Muscle of arm (tissue), 1 donor: ENCODE measurements at regions not wholly inside any gene's neighbourhood (a gene's known extent, or its start where the extent isn't known, plus 50 kb on each side); places are given as distances from the start of the nearest gene placed in this dataset.
"Not testable (repeated sequence)": the region's sequence is repeated elsewhere in the genome, so short reads cannot be mapped to it uniquely, and the experiment has no call there.

ENCODE experiments used
- DNase-seq: peaks from one replicate; pipeline ENCODE4 v3.0.0-alpha.2; 2013

DNA sequence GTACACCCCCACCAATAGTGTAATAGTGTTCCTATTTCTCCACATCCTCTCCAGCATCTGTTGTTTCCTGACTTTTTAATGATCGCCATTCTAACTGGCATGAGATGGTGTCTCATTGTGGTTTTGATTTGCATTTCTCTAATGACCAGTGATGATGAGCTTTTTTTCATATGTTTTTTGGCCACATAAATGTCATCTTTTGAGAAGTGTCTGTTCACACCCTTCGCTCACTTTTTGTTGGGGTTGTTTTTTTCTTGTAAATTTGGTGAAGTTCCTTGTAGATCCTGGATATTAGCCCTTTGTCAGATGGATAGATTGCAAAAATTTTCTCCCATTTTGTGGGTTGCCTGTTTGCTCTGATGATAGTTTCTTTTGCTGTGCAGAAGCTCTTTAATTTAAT is 567.7 kb downstream of the MATN1 start:
- not testable (repeated sequence) for DNase-seq

DNA sequence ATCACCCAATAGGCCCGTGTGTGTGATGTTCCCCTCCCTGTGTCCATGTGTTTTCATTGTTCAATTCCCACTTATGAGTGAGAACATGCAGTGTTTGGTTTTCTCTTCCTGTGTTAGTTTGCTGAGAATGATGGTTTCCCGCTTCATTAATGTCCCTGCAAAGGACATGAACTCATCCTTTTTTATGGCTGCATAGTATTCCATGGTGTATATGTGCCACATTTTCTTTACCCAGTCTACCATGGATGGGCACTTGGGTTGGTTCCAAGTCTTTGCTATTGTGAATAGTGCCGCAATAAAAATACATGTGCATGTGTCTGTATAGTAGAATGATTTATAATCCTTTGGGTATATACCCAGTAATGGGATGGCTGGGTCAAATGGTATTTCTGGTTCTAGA is 568.1 kb downstream of the MATN1 start:
- not testable (repeated sequence) for DNase-seq

DNA sequence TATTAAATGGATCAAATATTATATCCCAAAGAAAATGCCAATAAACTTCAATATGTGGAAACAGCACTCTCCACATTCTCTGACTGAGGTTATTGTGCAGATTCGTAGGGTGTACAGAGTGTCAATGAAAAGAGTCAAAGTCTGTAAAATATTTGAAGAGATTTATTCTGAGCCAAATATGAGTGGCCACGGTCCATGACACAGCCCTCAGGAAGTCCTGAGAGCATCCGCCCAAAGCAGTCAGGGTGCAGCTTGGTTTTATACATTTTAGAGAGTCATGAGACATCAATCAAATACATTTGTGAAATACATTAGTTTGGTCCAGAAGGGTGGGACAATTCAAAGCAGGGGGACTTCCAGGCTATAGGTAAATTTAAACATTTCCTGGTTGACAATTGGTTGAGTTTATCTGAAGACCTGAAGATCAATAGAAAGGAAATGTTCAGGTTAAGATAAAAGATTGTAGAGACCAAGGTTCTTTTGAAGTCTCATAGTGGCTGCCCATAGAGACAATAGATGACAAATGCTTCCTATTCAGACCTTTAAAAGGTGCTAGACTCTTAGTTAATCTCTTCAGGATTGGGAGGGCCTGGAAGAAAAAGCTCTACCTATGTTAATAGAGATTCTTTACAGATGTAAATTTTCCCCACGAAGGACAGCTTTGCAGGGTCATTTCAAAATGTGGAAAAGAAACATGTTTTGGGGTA is 569.5 kb downstream of the MATN1 start:
- DNase-seq: no peak

DNA sequence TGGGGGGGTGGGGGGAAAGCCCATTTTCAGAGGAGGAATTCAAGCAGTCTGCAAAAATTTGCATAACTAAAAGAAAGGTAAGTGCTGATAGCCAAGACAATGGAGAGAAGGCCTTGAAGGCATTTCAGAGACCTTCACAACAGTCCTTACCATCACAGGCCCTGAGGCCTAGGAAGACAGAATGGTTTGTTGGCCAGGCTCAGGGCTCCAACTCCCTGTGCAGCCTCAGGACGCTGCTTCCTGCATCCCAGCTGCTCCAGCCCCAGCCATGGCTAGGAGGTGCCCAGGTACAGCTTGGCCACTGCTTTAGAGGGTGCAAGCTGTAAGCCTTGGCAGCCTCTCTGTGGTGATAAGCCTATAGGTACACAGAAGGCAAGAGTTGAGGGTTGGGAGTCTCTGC is 571.6 kb downstream of the MATN1 start:
- no peak for DNase-seq

DNA sequence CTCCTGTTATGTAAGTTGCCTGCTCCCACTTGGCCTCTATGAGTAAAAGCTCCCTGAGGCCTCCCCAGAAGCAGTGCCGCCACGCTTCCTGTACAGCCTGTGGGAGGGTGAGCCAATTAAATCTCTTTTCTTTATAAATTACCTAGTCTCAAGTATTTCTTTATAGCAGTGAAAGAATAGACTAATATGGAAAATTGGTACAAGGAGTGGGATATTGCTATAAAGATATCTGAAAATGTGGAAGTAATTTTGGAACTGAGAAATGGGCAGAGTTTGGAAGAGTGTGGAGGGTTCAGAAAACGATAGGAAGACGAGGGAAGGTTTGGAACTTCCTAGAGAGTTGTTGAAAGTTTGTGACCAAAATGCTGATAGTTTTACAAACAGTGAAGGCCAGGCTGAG is 572.3 kb downstream of the MATN1 start:
- no peak for DNase-seq

DNA sequence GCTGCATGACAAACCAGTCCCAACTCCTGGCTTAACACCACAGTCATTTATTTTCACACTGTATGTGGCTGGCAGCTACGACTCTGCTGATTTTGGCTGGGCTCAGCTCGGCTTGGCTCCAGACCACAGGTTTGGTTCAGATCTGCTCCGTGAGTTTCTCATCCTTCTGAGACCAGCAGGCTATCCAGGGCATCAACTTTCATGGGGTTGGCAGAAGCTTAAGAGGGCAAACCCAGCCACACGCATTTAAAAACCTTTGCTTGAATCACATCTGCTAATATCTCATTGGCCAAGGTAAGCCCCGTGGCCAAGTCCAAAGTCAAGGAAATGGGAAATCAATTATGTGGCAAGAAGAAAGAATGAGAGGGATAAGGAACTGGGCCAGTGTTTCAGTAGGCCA is 574.2 kb downstream of the MATN1 start:
- no peak for DNase-seq

DNA sequence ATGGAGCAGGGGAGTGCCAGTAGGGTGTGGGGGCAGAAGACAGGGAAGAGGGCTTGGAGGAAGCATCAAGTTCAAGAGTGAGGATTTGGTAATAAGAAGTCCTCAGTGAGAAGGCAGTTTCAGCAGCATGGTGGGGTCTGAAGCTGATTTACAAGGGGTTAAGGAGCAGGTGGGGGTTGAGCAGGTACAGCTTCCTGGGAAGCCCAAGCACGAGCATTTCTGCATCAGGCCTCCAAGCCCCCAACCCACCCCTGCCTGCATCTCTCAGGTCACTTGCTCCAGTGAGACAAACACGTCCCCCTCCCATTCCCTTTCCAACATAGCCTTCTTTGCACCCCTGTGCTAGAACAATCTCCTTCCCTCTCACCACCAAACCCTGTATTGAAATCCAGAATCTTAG is 574.7 kb downstream of the MATN1 start:
- DNase-seq: no peak

DNA sequence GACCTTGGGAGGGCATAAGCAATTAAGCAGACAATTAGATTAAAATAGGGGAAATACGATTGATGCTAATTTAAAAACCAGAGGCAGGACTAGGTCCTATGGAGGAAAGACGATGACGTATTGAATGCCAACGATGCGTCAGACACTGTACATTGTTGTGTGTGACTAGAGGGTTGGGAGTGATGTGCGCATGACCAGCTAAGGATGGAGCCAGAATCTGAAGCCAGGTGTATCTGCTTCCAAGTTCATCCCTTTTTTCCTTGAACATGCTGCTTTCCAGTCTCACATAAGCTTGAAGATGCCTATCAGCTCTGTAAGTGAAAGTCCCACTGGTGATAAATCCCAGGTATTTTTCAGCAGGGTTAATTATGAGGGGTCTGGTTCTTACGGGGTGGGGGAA is 576.2 kb downstream of the MATN1 start:
- DNase-seq: no peak

DNA sequence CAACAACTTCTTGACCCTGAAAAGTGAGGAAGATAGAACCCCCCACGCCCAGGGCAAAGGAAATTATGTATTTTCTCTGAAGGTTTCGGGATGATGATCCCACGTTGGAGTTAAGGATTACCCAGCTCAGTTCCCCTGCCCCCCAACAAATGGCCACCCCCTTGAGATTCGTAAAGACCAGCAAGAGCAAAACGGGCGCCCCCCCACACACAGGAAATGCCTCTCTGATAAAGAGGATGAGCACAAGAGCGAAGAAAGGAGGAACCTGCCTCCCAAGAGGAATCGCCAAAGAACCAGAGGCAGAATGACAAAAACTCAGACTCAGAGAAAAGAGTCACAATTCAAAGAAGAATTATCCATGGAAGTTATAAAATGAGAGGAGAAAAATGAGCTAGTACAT is 576.9 kb downstream of the MATN1 start:
- no peak for DNase-seq

DNA sequence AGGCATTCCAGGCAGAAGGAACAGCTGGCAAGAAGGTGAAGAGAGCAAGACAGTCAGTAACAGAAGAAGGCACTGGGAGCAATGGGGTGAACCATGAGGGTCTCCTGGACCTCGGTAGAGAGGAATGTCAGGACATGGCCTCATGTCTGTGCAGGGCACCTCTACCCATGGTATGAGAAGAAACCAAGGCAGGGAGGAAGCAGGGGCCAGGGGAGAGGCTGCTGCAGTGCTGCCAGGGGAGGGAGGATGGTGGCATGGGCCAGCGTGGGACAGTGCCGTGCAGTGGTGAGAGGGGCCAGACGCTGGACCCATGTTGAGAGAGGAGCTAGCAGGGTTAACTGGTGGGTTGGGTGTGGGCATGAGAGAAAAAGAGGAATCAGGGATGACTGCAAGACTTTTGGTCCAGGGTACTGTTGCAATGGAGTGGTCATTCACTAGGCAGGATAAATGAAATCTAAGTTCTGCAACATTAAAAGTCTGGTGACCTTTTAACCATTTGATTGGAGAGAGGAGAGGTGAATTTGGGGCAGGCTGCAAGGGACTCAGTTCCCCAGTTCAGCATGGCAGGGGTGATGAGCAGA is 577.6 kb downstream of the MATN1 start:
- no peak for DNase-seq

DNA sequence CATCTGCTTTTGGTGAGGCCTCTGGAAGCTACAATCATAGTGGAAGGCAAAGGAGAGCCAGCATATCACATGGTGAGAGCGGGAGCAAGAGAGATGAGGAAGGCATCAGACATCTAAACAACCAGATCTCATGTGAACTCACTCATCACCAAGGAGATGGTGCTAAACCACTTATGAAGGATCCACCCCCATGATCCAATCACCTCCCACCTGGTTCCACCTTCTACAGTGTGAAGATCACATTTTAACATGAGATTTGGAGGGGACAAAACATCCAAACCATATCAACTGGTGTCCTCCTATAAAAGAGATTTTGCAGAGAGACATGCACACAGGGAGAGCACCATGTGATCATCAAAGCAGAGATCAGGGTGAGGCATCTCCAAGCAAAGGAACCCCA is 578.6 kb downstream of the MATN1 start:
- DNase-seq: no peak

DNA sequence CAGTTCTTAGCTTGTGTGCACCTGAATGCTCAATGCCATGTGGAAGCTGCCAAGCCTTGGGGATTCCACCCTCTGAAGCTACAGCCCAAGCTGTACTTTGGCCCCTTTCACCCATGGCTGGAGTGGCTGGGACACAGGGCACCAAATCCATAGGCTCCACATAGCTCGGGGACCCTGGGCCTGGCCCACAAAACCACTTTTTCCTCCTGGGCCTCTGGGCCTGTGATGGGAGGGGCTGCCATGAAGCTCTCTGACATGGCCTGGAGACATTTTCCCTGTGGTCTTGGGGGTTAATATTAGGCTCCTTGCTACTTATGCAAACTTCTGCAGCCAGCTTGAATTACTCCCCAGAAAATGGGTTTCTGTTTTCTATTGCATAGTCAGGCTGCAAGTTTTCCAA is 579.9 kb downstream of the MATN1 start:
- no peak for DNase-seq

DNA sequence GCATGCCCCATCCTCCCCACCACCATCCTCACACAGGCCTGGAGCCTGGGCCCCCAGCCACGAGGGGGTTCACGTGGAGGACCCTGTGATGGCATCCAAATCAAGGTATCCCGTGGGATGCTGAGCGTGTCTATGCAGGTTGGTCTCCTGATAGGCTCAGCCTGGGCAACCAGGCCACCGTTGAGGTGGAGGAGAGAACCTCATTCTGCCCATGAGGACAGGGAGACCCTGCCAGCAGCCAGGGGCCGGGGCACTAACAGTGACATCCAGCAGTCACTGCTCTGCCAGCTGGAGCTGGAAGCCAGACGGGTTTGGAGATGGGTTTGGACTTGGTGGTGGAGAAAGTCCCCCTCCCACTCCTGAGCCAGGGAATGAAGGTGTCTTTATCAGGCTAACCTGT is 582.8 kb downstream of the MATN1 start:
- no peak for DNase-seq

DNA sequence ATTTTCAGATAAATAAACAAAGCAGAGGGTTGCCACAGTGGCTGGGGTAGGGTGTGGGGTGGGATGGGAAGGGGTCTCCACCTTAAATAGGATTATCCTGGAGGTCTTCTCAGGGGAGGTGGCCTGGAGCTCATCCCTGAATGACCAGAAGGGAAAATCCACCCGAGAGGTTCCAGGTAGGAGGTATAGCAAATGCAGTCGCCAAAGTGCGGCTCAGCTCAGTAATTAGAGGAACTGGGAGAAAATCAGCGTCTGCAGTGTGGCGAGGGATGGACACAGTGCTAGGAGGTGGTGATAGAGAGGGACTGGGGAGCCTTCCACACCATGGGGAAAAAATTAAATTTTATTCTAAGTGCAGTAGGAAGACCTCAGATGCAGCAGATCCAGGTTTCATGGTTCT is 584.5 kb downstream of the MATN1 start:
- no peak for DNase-seq

DNA sequence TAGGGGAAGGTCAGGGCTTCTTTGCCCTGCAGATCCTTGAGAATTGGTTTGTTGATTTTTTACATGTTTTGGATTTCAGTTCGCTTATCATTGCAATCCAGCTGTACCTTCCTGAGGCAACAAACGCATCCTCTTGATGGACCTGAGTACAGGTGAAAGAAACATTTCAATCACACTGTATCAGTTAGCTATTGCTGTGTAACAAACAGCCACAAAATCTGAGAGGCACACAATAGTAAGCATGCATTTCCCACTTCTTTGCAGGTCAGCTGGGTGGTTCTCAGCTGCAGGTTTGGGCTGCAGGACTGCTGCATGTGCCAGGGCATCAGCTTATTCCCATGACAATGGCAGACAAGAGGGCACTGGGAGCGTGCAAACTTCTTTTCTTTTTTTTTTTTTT is 586.4 kb downstream of the MATN1 start:
- DNase-seq: no peak

DNA sequence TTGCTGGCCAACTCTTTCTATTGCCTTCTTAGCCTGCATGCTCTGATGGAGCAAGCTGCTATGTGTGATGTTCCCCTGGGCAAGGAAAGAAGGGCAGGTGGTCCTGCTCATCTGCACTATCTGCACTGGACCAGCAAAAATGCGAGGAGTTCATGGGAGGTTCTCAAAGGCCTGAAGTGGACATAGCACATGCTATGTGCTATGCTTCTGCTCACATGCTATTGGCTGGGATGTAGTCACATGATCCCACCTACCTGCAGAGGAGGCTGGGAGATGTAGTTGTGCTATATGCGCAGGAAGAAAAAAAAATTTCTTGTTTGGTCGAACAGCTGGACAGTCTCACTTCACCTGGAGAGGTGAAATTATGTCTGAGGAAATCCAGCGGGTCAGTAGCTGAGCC is 587.7 kb downstream of the MATN1 start:
- DNase-seq: no peak

DNA sequence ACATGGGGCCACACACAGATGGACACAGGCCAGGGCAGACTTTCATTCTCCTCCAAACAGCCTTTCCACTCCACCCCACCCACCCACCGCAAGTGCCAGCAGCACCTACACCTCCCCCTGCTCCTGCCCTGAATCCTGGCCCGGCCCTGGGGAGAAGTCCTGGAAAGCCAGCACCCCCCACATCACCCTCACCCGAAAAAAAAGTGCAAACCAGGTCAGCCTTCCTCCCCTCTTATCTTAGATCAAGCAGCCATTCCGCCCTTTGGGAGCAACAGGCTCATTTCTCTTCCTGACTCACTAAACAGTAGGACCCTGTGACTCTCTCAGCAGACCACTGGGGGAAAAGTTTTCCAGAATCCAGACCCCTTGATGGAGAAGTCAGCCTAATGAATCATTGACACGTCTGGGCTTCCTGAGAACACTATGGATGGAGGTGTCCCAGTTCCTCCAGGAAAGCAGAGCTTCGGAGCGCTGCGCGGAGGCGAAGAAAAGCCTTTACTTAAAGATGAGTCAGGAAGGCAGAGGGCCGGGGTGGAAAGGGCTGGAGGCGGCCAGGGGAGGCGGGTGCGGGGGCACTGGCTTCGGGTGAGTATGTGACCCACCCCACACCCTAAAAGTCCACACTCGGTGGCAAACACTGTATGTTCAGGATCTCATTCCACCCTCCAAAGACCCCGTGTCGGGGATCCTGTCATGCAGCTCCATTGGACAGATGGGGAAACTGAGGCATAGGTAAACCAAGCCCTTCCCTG is 588.7 kb downstream of the MATN1 start:
- DNase-seq: no peak

DNA sequence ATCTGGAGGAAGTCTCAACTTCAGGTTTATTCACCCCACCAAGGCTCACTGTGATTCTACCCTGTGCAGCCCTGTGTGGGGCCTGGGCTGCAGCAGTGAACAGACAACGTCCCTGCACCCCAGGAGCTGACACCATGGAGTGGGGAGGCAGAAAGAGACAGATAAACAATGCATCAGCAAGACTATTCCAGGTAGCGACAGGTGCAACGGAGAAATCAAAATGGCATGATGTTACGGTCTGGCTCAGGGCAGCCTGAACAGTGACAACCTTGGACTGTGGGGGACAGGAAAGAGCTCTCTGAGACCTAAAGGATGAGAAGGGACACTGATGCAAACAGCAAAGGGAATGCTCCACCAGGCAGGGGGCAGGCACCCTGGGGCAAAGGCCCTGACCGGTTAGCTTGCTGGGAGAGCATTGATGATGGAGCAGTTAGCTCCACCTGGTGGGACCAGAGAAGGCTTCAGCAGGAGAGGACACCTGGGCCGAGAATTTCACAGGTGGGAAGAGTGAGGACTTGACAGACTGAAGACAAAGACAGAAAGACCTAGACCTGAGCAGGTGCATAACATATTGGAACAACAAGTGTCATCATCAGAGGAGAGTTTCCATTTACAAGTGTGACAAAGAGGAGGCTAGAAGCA is 589.9 kb downstream of the MATN1 start:
- DNase-seq: no peak

DNA sequence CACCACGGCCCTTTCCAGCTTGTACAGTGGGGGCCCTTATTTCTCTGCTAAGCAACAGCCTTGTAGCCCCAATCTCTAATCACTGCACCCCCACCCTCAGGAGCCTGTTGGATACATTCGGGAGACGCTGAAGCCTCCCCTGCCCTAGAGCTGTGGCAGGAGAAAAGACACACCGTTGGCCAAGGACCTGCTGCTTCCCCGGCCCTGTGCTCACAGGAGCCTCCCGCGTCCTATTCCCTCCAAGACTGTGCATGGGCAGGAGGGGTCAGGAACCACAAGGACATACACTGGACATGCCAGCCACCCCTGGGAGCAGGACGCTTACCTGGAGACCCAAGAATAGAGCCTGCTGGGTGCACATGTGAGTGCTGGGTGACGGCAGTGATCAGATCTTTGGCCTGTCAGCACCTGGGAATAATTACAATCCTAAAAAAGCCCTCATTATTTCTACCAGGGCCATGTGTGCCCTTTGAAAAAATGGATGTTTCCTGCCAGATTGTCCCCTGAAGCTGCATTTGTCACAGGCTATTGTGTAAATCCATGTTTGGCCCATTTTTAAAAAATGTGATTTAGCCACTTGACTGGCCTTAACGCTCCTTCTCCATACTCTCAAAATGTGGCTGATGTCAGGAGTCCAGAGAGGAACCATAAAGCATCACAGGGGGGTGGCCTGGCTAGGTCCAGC is 590.6 kb downstream of the MATN1 start:
- no peak for DNase-seq

DNA sequence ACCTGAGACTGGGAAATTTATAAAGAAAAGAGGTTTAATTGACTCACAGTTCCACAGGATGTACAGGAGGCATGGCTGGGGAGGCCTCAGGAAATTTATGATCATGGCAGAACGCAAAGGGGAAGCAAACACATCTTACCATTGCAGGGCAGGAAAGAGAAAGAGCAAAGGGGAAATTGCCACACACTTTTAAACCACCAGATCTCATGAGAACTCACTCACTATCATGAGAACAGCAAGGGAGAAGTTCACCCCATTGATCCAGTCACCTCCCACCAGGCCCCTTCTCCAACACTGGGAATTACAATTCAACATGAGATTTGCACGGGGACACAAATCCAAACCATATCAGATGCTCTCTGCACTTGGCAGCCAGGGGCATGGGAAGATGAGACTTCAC is 592.8 kb downstream of the MATN1 start:
- not testable (repeated sequence) for DNase-seq

DNA sequence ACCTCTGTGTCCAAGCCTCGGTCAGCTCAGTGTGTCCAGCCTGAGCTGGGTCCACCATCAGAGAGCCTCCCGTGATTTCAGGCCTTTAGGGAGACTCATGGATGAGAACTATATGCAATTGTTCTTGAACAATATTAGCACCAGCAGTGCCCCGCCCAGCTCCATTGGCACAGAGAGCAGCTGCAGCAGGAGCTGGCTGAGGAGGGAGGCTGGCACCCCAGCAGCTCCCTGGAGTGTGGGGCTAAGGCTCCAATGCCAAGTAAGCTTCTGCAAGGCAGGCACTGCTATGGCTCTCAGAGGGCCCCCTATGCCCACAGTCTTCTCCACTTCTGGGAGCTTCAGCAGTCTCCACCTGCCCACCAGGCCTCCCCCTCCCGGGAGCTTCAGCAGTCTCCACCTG is 593.3 kb downstream of the MATN1 start:
- no peak for DNase-seq

DNA sequence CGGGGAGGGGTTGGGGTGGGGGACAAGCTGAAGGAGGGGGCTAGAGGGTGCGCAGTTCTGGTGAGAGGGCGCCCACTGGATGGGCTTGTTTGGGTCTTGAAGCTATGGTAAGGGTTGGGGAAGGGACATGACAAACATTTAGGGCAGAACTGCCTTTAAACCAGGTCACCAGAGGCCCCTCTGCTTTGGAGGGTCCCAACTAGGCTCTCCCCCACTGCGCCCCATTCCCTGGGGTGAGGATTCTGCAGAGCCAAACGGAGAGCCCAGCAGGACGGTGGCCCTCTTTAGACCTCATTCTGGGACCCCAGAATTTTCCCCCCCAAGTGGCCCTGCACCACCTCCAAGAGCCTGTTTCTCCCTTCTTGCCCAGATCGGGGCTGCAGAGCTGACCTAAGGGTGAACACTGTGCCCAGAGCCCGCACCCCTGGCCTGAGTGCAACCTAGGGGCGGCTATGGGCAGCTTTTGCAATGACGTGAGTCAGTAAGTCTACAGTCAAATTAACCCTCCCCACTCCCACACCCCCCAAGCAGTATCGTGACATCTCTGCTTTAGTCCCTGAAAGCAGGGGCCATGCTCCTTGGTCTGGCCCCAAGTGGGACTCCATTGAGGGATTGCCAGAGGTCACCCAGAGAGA is 593.8 kb downstream of the MATN1 start:
- no peak for DNase-seq
